ENCODE measurements at regions not wholly inside any gene's neighbourhood (a gene's known extent, or its start where the extent isn't known, plus 50 kb on each side); places are given as distances from the start of the nearest gene placed in this dataset.

DNA sequence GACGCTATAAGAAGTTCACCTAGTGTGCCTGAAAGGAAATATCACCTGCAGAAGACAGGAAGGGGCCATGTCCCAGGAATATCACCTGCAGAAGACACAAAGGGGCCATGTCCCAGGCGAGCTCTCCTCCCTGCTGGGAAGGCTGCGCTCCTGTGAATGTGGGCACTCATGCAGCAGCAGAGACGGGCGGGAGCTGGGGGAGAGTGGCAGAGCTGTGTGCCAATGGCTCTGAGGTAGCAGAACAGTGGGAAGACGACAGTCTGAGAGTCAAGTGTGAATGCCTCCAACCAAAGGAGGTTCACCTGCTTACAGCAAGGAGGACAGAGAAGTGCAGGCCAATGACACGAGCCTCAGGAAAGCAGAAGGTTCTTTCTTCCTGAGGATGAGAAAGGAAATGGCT is 117.9 kb upstream of the SALL3 start:
- TF ChIP-seq FOXP2 (optimal IDR thresholded peaks at IDR 0.05; ENCODE audit: borderline replicate concordance, extremely low read depth, extremely low read length, insufficient read depth) (no peak), SIN3A (IDR thresholded peaks at IDR 0.05; ENCODE audit: borderline replicate concordance, insufficient read depth, low read length) (no peak)
